ENCODE measurements at regions not wholly inside any gene's neighbourhood (a gene's known extent, or its start where the extent isn't known, plus 50 kb on each side); places are given as distances from the start of the nearest gene placed in this dataset.

DNA sequence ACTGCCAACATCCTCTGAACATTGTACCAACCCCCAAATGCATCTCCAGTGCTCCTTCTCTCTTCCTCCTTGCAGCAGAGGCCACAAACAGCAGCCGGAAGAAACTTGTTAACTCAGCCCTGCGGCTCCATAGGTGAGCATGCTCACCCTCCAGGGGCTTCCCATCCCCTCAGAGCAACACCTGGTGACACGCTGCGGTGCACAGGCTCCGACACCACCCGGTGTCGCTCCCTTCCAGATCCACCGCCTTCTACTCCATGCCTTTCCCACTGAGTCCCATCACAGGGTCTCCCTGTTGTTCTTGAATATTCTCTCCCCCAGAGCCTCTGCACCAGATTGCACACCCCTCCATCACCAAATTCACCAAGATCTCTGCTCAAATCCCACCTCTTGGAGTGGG is 171.5 kb upstream of the FHL2 start:
- DNase-seq (ENCODE audit: low spot score), result no peak

DNA sequence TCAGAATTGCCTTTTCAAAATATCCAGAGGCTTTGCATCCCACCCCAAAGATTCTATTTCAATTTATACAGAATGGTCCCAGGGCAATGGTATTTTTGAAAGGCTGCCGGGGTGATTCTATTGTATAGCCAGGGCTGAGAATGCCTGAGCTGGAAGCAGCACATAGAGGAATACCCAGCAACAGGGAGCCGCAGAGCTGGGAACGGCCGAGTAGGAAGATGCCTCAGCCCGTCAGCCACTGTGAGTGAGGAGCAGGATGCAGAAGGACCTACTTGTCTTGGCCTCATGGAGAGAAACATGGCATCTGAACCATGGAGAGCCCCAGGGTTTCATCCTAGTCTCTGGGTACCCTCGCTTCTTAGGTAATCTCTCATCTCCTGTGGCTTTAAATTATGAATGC is 170.8 kb upstream of the FHL2 start:
- DNase-seq (ENCODE audit: low spot score), result no peak

DNA sequence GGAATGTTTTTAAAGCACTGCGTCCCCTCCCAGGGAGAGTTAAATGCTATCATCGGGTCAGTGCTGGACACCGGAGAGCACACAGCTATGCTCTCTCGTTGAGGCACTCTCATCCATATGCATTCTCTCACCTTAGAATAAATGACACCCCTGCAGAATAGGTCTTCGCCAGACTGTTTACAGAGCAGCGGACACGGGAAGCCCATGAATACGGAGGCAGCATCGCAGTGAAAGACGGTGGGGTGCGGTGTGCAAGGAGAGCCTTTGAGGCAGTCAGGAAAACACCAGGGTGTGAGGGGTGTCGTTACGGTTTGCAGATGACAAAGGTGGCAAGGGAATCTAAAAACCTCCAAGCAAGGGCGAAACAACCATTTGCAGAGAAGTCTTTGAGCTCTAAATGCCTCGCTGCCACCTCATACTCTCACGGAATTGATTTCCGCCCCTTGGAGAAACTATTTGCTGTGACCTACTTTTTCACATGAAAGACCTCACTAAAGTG is 169.2 kb upstream of the FHL2 start:
- no peak for DNase-seq (ENCODE audit: low spot score)

DNA sequence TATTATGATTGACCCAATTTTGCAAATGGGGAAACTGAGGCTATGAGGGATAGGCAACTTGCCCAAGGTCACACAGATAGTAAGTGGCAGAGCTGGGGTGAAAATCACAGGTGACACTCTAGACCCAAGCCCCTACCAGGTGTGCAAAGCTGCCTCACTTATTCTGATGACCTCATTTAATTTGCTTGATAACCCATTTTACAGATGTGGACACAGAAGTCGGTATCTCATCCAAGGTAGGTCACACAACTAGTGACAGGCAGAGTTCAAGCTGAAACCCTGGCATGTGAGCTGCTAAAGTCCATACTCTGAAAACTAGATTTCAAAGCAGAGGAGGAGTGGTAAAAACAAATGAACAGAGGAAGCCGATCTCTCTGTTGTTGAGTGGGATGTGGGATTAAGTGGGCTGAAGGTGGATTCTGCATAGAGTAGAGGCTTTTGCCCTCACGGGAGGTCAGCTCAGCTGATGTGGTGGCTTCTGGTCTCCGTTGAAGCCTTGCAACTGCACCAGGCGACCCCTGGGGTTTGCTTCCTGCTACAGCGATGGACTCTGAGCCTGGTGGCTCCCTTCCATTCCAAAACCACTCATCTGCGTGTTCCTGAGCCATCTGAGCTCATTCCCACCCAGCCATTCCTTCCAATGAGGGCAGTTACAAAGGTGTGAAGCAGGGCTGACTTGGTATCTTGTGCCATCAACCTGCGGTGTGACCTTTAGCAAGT is 164.3 kb upstream of the FHL2 start:
- no peak for DNase-seq (ENCODE audit: low spot score)

DNA sequence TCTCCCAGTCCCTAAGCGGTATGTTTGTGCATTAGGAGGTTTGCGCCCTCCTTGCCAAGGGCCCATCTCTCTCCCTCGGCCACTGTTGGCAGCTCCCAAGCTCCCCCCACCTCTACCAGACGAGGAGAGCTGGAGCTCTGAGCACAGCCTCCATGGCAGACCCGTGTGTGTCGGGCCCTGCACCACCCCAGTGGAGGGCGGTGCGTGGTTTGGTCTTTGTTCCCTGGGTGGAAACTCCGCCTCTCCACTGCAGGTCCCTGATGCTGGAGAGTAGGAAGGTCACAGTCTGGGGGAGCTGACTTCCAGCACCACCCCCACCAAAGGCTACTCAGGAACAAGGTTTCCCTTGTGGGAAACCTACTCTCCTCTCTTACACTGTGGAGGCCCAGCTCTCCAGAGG is 162.6 kb upstream of the FHL2 start:
- DNase-seq (ENCODE audit: low spot score), result no peak

DNA sequence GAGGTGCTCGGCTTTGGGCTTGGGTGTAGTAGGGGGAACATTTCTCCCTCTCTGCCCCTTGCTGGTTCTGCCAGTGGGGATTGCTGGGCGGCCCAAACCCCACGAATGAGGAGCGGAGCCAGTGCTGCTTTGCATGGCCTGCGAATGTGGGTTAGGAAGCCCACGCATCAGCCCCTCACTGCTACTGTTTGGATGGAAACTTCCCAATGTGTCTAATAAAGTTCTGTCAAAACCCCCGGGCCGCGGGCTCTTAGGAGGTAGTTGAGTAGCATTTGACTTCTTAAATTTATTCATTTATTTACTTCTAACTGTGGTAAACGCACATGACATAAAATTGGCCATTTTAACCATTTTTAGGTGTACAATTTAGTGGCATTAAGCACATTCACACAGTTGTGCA is 161.3 kb upstream of the FHL2 start:
- no peak for DNase-seq (ENCODE audit: low spot score)

DNA sequence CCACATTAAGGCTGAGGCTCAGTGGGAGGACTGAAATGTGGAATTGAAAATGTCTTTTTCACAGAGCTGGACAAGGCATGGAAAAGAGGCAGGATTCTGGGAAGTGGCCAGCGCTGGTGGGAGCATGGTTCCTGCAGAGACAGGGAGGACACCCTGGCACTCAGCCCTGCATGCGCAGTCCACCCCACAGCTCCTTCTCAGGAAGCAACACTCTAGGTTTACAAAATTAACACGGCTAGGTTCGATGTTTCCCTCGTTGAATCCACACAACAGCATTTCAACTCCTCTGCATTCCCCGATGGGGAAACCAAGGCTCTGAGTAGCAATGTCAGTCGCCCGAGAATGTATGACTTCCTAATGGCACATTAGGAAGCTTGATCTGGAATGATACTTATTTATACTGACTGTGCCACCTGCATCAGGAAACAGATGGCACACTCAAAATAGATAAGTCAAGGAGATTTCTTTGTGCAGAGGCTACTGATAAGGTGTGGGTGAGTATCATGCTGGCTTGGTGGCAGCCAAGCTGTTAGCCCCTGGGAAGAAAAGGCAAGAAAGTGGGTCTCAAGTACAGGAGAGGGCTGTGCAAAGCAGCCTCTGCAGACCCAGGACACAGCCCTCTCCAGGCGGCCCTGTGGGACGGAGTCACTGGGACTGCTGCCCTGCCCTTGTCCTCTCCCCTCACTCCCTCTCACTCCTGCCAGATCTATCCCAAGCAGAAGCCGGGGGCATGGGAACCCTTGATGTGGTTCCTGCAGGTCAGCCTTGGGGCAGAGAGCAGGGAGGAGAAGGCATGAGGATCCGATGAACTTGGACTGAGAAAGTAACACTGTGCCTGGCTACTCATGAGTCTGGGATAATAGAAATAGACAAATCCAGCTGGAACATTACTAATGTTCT is 158.4 kb upstream of the FHL2 start:
- DNase-seq (ENCODE audit: low spot score), result no peak

DNA sequence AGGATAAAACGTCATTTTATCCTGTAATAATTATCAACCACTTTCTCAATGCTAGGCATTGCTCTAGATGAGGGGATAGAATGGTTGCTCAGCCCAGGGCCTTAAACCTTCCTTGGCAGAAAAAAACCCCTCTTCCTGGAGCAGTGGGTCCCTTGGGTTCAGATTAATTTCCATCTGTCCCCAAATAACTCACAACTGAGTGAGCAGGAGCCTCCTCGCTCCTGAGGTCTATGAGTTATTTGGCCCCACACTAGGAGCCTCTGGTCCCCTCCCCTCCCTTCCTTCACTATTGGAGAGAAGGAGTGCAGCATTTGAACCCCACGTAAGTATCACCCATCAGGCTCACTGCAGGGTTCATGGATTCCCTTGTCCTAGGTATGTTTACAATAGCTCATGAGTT is 157.5 kb upstream of the FHL2 start:
- no peak for DNase-seq (ENCODE audit: low spot score)

DNA sequence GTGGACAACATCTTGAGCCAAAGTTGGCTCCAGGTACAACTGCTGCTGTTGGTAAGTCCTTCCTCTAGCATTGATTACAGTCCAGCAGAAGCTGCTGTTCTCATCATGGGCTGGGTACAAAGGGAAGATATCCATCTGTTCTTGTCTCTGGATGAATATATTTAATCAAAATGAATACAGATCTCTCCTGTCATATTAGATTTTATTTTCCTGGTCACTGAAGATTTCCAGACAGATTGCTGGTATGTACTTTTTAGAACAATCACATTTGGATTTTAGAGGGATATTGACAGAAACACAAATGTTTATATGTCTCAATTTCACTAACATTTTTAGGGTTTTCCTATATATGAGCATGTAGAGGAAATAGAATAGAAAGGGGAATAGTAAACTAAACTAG is 155.4 kb upstream of the FHL2 start:
- no peak for DNase-seq (ENCODE audit: low spot score)

DNA sequence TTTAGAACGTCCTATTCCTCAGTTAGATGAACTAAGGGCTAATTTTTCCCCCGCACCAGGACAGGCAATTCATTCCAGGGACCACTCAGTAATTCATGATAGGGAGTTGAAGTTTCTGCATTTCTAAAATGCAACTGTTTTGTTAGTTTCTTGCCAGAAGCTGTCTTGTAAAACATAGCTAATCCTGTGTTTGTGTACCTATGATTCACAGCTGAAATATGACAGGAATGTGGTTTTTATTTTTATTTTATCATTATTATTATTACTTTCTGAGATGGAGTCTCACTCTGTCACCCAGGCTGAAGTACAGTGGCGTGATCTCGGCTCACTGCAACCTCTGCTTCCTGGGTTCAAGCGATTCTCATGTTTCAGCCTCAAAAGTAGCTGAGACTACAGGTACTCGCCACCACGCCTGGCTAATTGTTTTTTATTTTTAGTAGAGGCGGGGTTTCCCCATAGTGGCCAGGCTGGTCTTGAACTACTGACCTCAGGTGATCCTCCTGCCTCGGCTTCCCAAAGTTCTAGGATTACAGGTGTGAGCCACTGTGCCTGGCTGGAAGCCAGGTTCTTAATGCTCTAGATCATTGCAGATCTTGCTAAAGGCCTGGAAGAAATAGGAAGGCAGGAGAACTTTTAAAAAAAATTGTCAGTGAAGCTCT is 154.8 kb upstream of the FHL2 start:
- peak; percentile 56 for DNase-seq (ENCODE audit: low spot score)

DNA sequence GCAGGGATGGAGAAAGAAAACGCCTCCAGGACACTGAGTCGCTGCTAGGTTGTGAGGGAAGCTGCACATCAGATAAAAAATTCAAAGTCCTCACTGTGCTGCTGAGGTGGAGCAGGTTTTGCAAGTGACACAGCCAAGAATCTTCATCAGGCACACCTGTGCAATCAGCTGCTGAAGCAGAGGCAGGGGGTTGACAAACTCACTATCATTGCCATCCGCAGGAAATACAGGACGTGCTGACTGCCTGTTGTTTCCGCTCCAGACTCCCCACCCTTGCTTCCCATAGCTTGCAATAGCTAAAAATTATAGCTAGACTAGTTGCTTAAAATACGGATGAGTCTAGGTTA is 147.8 kb upstream of the FHL2 start:
- DNase-seq (ENCODE audit: low spot score), result no peak

DNA sequence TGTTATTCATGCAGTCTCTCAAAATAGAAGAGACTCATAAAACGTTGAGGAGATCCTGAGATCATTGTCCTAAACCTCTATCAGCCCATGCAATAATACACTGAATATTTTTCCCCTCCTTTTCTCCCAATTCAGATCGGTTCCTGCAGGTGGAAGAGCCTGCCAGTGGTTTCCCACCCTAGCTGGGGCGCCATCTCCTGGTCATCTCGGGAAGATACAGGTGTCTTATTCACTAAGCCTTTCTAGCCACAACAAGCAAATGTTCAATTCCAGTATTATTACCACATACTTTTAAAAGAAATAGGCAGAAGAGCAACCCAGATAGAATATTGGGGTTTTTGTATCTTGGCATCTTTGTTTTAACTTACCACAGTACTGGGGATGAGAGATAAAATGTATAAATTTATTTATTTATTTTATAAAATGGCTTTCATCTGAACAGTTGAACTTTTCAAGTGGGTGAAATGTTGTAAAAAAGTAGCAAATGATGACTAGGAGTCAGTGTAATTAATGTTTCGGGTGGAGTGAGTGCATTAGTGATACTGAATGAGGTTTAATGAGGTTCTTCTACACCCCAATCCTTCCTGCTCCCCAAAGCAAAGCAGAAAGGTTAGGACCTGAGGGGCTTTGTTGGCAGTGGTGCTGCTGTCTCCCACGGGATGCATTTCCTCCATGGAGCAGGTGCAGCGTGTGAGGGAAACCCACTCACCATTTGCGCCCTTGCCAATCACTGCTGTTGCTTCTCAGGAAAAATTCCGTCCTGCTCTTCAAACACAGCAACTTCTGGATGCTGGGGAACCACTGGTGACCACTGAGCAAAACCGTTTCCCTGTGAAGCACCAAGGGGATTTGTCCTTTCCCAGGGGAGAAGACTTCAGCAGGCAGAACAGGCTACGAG is 147.1 kb upstream of the FHL2 start:
- DNase-seq (ENCODE audit: low spot score), result peak; percentile 68

DNA sequence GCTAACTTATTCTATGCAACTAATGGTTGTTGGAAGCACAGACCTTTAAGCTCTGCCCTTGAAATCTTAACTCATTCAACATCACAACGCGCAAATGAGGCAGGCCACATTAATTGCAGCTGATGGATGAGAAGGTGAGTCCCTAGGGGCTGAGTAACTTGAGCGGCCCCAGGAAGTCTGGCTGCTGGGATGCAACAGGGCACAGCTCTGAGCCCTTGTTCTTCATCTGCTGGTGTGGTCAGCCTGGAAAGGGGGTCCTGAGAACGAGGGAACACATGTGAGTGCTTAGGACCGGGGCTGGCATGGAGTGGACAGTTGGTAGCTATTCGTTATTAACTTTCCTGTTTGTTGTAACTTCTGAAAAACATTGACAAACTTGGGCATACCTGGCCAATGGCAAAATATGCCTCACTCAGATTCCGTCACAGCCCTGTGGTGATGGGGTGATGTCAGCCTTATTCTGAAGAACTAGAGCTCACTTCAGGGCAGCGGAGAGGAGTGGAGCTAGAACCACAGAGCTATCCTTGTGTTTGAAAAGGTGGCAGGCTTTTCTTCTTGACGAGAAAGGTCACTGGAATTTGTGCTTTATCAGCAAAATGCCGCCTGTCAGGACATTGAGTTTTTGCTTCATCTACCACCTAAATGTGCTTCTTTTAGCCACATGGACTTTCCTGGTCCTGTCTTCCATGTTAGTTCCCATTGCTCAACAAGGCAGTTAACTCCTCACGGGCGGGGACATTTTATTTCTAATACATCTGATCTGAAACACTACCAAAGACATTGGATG is 145.9 kb upstream of the FHL2 start:
- no peak for DNase-seq (ENCODE audit: low spot score)

DNA sequence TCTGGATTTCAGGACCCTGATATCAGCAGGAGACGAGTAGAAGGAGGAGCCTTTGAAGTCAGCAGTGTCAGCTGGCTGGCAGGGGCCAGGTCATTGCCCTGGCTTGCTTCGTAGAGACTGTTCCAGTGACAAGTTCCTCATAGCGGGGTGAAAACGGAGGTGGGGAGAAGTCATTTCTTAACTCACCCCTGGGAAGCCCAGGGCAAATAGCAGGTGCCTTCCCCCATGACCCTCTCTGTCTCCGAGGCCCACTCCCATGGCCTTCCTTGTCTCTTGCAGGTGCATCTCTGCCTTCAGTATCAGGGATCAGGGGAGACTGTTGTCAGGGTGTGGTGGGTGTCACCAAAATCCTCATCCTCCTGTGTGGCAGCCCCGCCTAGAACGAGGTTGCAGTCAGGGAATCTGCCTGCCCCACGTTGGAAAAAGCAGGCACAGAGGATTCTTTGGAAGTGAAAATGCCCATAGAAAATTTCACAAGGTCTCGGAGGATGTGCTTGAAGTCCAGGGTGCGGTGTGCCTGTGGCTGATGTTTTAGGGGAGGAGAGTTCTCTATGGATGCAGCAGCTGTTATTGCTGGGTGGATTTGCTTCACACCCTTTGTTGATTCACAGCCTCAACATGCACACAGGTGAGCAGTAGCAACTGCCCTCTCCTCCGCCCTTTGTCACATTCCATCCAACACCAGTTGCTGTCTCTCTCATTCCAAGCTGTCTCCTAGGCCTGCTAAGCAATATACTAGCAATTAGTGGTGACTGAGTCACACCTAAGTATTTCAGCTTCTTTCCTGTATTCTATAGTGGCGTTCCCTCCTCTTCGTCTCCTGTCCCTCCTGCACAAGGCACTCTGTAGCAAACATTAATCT is 142.6 kb upstream of the FHL2 start:
- DNase-seq (ENCODE audit: low spot score), result no peak

DNA sequence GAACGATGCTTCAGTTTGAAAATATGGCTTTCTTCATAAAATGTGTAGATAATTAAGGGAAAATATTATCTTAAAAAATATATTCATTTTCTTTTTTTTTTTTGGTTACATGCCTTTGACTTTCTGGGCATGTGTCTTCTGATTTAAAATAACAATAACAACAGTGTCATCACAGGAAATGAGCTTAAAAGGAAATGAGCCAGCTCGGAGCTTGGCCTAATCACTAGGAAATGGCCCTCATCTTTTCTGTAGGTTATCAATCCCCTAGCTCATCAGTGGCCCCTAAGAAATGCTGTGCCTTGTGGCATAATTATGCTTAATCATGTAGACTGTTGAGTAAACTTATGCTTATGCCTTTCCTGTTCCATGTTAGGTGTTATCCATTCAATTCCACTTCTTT is 141.8 kb upstream of the FHL2 start:
- no peak for DNase-seq (ENCODE audit: low spot score)

DNA sequence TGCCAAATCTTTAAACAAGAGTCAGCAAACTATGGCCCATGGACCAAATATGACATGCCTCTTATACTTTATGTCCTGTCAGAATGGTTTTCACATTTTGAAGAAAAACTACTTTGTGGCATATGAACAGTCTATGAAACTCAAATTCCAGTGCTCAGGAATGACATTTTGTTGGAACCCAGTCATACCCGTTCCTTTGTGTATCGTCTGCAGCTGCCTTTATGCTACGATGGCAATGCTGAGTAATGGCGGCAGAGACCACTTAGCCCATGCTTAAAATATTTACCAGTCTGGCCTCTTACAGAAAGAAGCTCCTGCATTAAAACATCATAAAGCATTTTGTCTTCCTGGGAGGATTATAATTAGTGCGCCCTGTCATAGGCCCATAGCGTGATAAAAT is 140.5 kb upstream of the FHL2 start:
- DNase-seq (ENCODE audit: low spot score), result no peak

DNA sequence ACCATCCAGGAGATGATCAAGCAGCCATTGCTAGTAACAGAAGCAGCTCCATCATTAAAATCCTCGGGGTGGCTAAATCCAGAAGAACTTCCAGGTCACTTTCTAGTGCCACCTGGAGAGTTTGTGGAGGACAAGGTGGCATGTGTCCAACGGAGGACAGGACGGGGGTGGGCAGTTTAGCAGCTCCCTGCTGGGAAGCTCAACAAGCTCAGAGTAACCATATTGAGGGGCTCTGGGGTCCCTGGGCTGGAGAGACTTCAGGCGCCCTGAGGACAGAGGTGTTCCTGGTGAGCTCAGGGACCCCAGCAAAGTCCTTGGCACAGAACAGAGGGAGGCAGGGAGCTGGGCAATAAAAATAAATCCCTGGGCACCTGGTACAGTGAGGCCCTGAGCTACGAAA is 140.0 kb upstream of the FHL2 start:
- DNase-seq (ENCODE audit: low spot score), result no peak

DNA sequence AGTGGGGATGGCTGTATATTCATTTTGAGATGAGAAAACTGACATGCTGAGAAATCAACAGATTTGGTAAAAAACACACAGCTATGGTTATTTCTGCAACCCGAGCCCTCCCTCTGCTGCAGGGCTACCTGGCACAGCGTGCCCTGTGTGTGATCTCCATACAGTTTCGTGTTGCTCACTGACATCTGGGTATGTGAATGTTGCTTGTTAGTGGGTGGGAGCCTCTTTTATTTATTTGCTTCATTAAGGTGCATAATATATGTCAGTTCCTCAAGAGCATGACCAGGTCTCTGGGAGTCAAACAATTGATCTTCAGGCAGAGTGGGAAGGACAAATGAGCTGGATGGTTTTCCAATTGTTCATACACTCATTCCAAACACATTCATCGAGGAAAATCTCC is 139.1 kb upstream of the FHL2 start:
- DNase-seq (ENCODE audit: low spot score), result no peak

DNA sequence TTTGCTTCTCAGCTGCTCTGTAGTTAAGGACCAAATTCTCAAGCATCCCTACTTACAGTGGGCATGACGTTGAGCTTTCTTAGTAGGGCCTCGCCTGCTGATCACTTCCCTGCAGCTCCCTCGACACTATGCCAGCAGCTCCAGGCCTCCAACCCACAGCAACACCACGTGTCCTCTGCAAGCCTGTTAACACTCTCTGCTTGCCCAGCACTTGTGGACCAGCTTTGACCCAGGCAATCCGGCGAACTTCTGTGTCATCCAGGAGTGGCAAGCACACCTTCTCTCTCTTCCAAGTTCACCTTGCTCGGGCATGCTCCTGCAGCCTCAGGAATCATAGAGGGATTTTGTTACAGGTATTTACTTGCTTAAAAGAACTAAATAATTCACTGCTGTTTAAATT is 138.6 kb upstream of the FHL2 start:
- no peak for DNase-seq (ENCODE audit: low spot score)

DNA sequence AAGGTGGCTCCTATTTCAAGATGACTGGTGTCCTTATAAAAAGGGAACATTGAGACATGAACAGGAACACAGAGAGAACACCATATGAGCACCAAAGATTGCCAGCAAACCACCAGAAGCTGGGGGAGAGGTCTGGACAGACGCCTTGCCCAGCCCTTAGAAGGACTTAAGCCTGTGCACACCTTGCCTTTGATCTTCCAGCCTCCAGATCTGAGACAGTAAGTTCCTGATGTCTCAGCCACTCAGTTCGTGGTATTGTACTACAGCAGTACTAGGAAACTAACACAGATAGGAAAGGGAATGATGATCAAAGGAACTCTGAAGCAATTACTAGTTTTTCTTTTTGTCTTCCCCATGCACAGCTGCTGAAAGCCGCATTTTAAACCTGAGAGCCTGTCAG is 137.3 kb upstream of the FHL2 start:
- DNase-seq (ENCODE audit: low spot score), result no peak

All from COLO829 (cell line).